Right lobe of liver (tissue), 4 donors: ENCODE measurements at regions not wholly inside any gene's neighbourhood (a gene's known extent, or its start where the extent isn't known, plus 50 kb on each side); places are given as distances from the start of the nearest gene placed in this dataset.

Experiments used
- POLR2A ChIP-seq: fragments of 450-650 bp; IDR thresholded peaks from one replicate; pipeline ENCODE4 v1.6.1; 2017; ENCODE audit warnings: antibody characterized with exemption, mild to moderate bottlenecking
- TF ChIP-seq, protein P1 (sequence below), 4 donors: fragments of 200-600 bp in 3 of 4; fragments of 450-650 bp in 1 of 4; IDR thresholded peaks; one replicate each; pipeline versions ENCODE4 v1.5.1 to v1.8.0; 2016 to 2022; ENCODE audit warnings: antibody characterized with exemption in 4 of 4, mild to moderate bottlenecking in 2 of 4
- donor health status: DM: no; HTN: no; CAD: no.
- donor health status: DM: no; HTN: no; CAD: no.
- donor health status: DM: no; HTN: yes; CAD: no.

DNA sequence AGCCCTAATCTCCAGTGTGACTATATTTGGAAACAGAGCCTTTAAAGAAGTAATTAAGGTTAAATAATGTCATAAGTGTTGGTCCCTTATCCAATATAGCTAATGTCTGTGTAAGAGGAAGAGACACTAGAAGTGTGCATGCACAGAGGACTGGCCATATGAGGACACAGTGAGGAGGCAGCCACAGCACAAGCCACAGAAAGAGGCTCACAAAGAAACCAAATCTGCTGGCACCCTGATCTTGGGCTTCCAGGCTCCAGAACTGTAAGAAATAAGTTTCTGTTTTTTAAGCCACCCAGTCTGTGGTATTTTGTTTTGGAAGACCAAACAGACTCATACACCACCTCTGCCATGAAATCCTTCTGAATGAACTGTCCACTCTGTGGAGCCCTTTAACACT, 186.4 kb upstream of the SLC39A10 start:
- TF ChIP-seq, protein P1, sequence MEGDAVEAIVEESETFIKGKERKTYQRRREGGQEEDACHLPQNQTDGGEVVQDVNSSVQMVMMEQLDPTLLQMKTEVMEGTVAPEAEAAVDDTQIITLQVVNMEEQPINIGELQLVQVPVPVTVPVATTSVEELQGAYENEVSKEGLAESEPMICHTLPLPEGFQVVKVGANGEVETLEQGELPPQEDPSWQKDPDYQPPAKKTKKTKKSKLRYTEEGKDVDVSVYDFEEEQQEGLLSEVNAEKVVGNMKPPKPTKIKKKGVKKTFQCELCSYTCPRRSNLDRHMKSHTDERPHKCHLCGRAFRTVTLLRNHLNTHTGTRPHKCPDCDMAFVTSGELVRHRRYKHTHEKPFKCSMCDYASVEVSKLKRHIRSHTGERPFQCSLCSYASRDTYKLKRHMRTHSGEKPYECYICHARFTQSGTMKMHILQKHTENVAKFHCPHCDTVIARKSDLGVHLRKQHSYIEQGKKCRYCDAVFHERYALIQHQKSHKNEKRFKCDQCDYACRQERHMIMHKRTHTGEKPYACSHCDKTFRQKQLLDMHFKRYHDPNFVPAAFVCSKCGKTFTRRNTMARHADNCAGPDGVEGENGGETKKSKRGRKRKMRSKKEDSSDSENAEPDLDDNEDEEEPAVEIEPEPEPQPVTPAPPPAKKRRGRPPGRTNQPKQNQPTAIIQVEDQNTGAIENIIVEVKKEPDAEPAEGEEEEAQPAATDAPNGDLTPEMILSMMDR (IDR thresholded peaks at IDR 0.05), result no peak
- TF ChIP-seq POLR2A, result no peak
